ENCODE measurements at regions not wholly inside any gene's neighbourhood (a gene's known extent, or its start where the extent isn't known, plus 50 kb on each side); places are given as distances from the start of the nearest gene placed in this dataset.

GRCh38 chr12:130216031-130216430, 53.8 kb downstream of the FZD10 start:
- DNase-seq (ENCODE audit: low read depth), result no peak

GRCh38 chr12:130218682-130219081, 56.4 kb downstream of the FZD10 start:
- DNase-seq (ENCODE audit: low read depth), result no peak

- DNase-seq (ENCODE audit: low read depth), result no peak
Observed at GRCh38 chr12:130219929-130220705, 57.9 kb downstream of the FZD10 start.

GRCh38 chr12:130220706-130221100, 58.4 kb downstream of the FZD10 start:
- no peak for DNase-seq (ENCODE audit: low read depth)

- no peak for DNase-seq (ENCODE audit: low read depth)
Observed at GRCh38 chr12:130222519-130223218, 60.4 kb downstream of the FZD10 start.

GRCh38 chr12:130223767-130224244, 61.5 kb downstream of the FZD10 start:
- DNase-seq (ENCODE audit: low read depth), result no peak

GRCh38 chr12:130224613-130225012, 62.3 kb downstream of the FZD10 start:
- DNase-seq (ENCODE audit: low read depth), result no peak

- no peak for DNase-seq (ENCODE audit: low read depth)
Observed at GRCh38 chr12:130225347-130225746, 63.1 kb downstream of the FZD10 start.

GRCh38 chr12:130226126-130226525, 63.9 kb downstream of the FZD10 start:
- no peak for DNase-seq (ENCODE audit: low read depth)

GRCh38 chr12:130226771-130227170, 64.5 kb downstream of the FZD10 start:
- DNase-seq (ENCODE audit: low read depth), result no peak

- DNase-seq (ENCODE audit: low read depth), result no peak
Observed at GRCh38 chr12:130227641-130228040, 65.4 kb downstream of the FZD10 start.

GRCh38 chr12:130236446-130236845, 74.2 kb downstream of the FZD10 start:
- DNase-seq (ENCODE audit: low read depth), result no peak

GRCh38 chr12:130240831-130241590, 78.7 kb downstream of the FZD10 start:
- DNase-seq (ENCODE audit: low read depth), result no peak

- DNase-seq (ENCODE audit: low read depth), result no peak
Observed at GRCh38 chr12:130242506-130242905, 80.2 kb downstream of the FZD10 start.

GRCh38 chr12:130245251-130245650, 83.0 kb downstream of the FZD10 start:
- no peak for DNase-seq (ENCODE audit: low read depth)

- no peak for DNase-seq (ENCODE audit: low read depth)
Observed at GRCh38 chr12:130246560-130246959, 84.3 kb downstream of the FZD10 start.

- no peak for DNase-seq (ENCODE audit: low read depth)
Observed at GRCh38 chr12:130247634-130248237, 85.5 kb downstream of the FZD10 start.

- DNase-seq (ENCODE audit: low read depth), result no peak
Observed at GRCh38 chr12:130249376-130249775, 87.1 kb downstream of the FZD10 start.

- no peak for DNase-seq (ENCODE audit: low read depth)
Observed at GRCh38 chr12:130251236-130251780, 86.4 kb upstream of the PIWIL1 start.

GRCh38 chr12:130253866-130254265, 83.8 kb upstream of the PIWIL1 start:
- DNase-seq (ENCODE audit: low read depth), result no peak

- no peak for DNase-seq (ENCODE audit: low read depth)
Observed at GRCh38 chr12:130254461-130255276, 83.0 kb upstream of the PIWIL1 start.

All from stimulated activated CD8-positive, alpha-beta memory T cell treated with anti-CD3 and anti-CD28 coated beads, Interleukin-7, amount 100 ng/mL, for 24 hours (primary cell).